ENCODE measurements at regions not wholly inside any gene's neighbourhood (a gene's known extent, or its start where the extent isn't known, plus 50 kb on each side); places are given as distances from the start of the nearest gene placed in this dataset.

GRCh38 chr15:98393471-98393870 lies 254.9 kb upstream of the IGF1R start (continued):
- TF ChIP-seq PRRX2 (CRISPR knock-in tag; IDR thresholded peaks at IDR 0.05) (no peak), ZNF232 (CRISPR knock-in tag; IDR thresholded peaks at IDR 0.05) (no peak), ETV6 (CRISPR knock-in tag; IDR thresholded peaks at IDR 0.05) (no peak), ERG (CRISPR knock-in tag; IDR thresholded peaks at IDR 0.05) (no peak), ZNF416 (CRISPR knock-in tag; IDR thresholded peaks at IDR 0.05) (no peak), MYBL2 (CRISPR knock-in tag; IDR thresholded peaks at IDR 0.05) (no peak), MXD4 (CRISPR knock-in tag; IDR thresholded peaks at IDR 0.05; ENCODE audit: borderline replicate concordance) (no peak), PREB (CRISPR knock-in tag; IDR thresholded peaks at IDR 0.05; ENCODE audit: borderline replicate concordance) (no peak), FOXJ3 (CRISPR knock-in tag; IDR thresholded peaks at IDR 0.05; ENCODE audit: borderline replicate concordance) (no peak), CTCF (IDR thresholded peaks at IDR 0.05) (no peak), NR1H2 (CRISPR knock-in tag; IDR thresholded peaks at IDR 0.05) (no peak), SMAD4 (CRISPR knock-in tag; IDR thresholded peaks at IDR 0.05) (no peak)

GRCh38 chr15:98394546-98394945 lies 253.8 kb upstream of the IGF1R start:
- H3K27ac Mint-ChIP-seq = peak overlapping the region; percentile 80
- DNase-seq (ENCODE audit: low spot score) = no peak
- peaks cover 42% of the 10 kb centered on the region for H3K4me1 Mint-ChIP-seq
- POLR2A ChIA-PET = interaction anchor here (0.6 kb wide), 1 partner anchor 777 kb away, joined by 4 read pairs; no protein-coding TSS in a partner anchor
- peaks cover 4% of the 10 kb centered on the region; the same call in 1 of the 2 replicates for H3K27me3 Mint-ChIP-seq (ENCODE audit: low read depth)
- peak; percentile 49 for ATAC-seq
- TF ChIP-seq NR3C1 (CRISPR knock-in tag; conservative IDR thresholded peaks at IDR 0.05; ENCODE audit: low read depth) (no peak), ZMAT4 (CRISPR knock-in tag; IDR thresholded peaks at IDR 0.05) (no peak), CREB1 (CRISPR knock-in tag; IDR thresholded peaks at IDR 0.05) (no peak), ZNF219 (CRISPR knock-in tag; IDR thresholded peaks at IDR 0.05; ENCODE audit: borderline replicate concordance) (no peak), CREM (CRISPR knock-in tag; IDR thresholded peaks at IDR 0.05) (no peak), ZNF423 (CRISPR knock-in tag; IDR thresholded peaks at IDR 0.05) (no peak), ARID4B (CRISPR knock-in tag; IDR thresholded peaks at IDR 0.05; ENCODE audit: borderline replicate concordance) (no peak), TCF7 (CRISPR knock-in tag; IDR thresholded peaks at IDR 0.05; ENCODE audit: low read depth) (no peak)
- no peaks in the 10 kb centered on the region; the same call in 1 of the 2 replicates for H3K36me3 Mint-ChIP-seq
- H3K4me3 Mint-ChIP-seq = peak overlapping the region; percentile 46
- no peaks in the 10 kb centered on the region; the same call in 1 of the 2 replicates for H3K9me3 Mint-ChIP-seq
- CTCF ChIA-PET = interaction anchor here (1.1 kb wide), 1 partner anchor 83 kb away, joined by 5 read pairs; no protein-coding TSS in a partner anchor

All from WTC11 (cell line).